ENCODE measurements at regions not wholly inside any gene's neighbourhood (a gene's known extent, or its start where the extent isn't known, plus 50 kb on each side); places are given as distances from the start of the nearest gene placed in this dataset.

DNA sequence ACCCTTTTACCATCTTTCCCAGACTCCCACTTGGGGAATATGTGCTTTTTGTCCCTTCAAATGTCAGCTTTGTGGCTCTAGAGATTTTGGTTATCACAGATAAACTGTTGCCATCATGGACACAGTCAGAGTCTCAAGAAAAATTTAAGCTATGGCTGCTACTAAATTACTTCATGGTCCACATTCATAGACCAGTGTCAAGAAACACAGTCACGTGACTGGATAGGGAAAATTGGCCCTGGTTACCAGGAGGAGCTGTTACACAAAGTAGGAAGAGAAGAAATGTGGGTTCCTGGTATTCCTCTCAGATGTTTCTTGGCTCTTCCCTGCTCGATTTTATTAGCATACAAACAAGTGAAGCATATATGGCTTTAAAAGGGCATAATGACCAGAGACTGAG is 348.9 kb downstream of the NDFIP2 start:
- TF ChIP-seq, protein P1, sequence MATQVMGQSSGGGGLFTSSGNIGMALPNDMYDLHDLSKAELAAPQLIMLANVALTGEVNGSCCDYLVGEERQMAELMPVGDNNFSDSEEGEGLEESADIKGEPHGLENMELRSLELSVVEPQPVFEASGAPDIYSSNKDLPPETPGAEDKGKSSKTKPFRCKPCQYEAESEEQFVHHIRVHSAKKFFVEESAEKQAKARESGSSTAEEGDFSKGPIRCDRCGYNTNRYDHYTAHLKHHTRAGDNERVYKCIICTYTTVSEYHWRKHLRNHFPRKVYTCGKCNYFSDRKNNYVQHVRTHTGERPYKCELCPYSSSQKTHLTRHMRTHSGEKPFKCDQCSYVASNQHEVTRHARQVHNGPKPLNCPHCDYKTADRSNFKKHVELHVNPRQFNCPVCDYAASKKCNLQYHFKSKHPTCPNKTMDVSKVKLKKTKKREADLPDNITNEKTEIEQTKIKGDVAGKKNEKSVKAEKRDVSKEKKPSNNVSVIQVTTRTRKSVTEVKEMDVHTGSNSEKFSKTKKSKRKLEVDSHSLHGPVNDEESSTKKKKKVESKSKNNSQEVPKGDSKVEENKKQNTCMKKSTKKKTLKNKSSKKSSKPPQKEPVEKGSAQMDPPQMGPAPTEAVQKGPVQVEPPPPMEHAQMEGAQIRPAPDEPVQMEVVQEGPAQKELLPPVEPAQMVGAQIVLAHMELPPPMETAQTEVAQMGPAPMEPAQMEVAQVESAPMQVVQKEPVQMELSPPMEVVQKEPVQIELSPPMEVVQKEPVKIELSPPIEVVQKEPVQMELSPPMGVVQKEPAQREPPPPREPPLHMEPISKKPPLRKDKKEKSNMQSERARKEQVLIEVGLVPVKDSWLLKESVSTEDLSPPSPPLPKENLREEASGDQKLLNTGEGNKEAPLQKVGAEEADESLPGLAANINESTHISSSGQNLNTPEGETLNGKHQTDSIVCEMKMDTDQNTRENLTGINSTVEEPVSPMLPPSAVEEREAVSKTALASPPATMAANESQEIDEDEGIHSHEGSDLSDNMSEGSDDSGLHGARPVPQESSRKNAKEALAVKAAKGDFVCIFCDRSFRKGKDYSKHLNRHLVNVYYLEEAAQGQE (IDR thresholded peaks at IDR 0.05): no peak
- TF ChIP-seq, protein P2, sequence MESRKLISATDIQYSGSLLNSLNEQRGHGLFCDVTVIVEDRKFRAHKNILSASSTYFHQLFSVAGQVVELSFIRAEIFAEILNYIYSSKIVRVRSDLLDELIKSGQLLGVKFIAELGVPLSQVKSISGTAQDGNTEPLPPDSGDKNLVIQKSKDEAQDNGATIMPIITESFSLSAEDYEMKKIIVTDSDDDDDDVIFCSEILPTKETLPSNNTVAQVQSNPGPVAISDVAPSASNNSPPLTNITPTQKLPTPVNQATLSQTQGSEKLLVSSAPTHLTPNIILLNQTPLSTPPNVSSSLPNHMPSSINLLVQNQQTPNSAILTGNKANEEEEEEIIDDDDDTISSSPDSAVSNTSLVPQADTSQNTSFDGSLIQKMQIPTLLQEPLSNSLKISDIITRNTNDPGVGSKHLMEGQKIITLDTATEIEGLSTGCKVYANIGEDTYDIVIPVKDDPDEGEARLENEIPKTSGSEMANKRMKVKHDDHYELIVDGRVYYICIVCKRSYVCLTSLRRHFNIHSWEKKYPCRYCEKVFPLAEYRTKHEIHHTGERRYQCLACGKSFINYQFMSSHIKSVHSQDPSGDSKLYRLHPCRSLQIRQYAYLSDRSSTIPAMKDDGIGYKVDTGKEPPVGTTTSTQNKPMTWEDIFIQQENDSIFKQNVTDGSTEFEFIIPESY (IDR thresholded peaks at IDR 0.05): no peak
- TF ChIP-seq RXRA (IDR thresholded peaks at IDR 0.05) (no peak), GABPA (IDR thresholded peaks at IDR 0.05 in 1 of 2, conservative IDR thresholded peaks at IDR 0.05 in 1 of 2) (no peak), JUND (IDR thresholded peaks at IDR 0.05) (no peak), SP1 (IDR thresholded peaks at IDR 0.05) (no peak), HNF4A (conservative IDR thresholded peaks at IDR 0.05) (no peak), TAF1 (conservative IDR thresholded peaks at IDR 0.05) (no peak), EGR1 (IDR thresholded peaks at IDR 0.05; ENCODE audit: low read depth in 2 of 2) (no peak), FOXA1 (IDR thresholded peaks at IDR 0.05) (no peak), NR2F2 (IDR thresholded peaks at IDR 0.05) (no peak), YY1 (IDR thresholded peaks at IDR 0.05) (no peak), RAD21 (IDR thresholded peaks at IDR 0.05) (no peak), FOXA2 (IDR thresholded peaks at IDR 0.05) (no peak), HNF4G (IDR thresholded peaks at IDR 0.05) (no peak)
- TF ChIP-seq, protein P3, sequence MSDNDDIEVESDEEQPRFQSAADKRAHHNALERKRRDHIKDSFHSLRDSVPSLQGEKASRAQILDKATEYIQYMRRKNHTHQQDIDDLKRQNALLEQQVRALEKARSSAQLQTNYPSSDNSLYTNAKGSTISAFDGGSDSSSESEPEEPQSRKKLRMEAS (IDR thresholded peaks at IDR 0.05): no peak
- TF ChIP-seq, protein P4, sequence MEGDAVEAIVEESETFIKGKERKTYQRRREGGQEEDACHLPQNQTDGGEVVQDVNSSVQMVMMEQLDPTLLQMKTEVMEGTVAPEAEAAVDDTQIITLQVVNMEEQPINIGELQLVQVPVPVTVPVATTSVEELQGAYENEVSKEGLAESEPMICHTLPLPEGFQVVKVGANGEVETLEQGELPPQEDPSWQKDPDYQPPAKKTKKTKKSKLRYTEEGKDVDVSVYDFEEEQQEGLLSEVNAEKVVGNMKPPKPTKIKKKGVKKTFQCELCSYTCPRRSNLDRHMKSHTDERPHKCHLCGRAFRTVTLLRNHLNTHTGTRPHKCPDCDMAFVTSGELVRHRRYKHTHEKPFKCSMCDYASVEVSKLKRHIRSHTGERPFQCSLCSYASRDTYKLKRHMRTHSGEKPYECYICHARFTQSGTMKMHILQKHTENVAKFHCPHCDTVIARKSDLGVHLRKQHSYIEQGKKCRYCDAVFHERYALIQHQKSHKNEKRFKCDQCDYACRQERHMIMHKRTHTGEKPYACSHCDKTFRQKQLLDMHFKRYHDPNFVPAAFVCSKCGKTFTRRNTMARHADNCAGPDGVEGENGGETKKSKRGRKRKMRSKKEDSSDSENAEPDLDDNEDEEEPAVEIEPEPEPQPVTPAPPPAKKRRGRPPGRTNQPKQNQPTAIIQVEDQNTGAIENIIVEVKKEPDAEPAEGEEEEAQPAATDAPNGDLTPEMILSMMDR (IDR thresholded peaks at IDR 0.05; ENCODE audit: low read depth, low read length, missing input control): no peak
- TF ChIP-seq, protein P5, sequence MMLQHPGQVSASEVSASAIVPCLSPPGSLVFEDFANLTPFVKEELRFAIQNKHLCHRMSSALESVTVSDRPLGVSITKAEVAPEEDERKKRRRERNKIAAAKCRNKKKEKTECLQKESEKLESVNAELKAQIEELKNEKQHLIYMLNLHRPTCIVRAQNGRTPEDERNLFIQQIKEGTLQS (IDR thresholded peaks at IDR 0.05): no peak
- Histone ChIP-seq H3K27me3 (ENCODE audit: control insufficient read depth in 4 of 4, insufficient read depth in 4 of 4, low read length in 3 of 4) (no peaks in the 10 kb centered on the region), H3K4me1 (ENCODE audit: control insufficient read depth in 4 of 4, insufficient read depth in 4 of 4, low read length in 3 of 4) (no peaks in the 10 kb centered on the region), H3K9ac (ENCODE audit: low read depth in 1 of 2, low read length in 2 of 2) (no peak overlapping the region), H3K4me3 (ENCODE audit: low read depth in 1 of 3, low read length in 3 of 3) (no peak overlapping the region), H3K9me3 (ENCODE audit: control insufficient read depth in 4 of 4, low read length in 3 of 4) (peaks cover 0 to 6% (median 0%) of the 10 kb centered on the region in 4 donors), H3K36me3 (ENCODE audit: control insufficient read depth in 4 of 4, insufficient read depth in 3 of 4, low read depth in 1 of 4, low read length in 3 of 4) (no peaks in the 10 kb centered on the region), H3K27ac (ENCODE audit: low read depth in 1 of 2, low read length in 2 of 2) (no peak overlapping the region)
- DNase-seq (ENCODE audit: low spot score): no peak
- WGBS: 69% methylated on average over 2 of the region's 2 CpGs

Data from liver (tissue), 8 donors.